ENCODE measurements at regions not wholly inside any gene's neighbourhood (a gene's known extent, or its start where the extent isn't known, plus 50 kb on each side); places are given as distances from the start of the nearest gene placed in this dataset.

DNA sequence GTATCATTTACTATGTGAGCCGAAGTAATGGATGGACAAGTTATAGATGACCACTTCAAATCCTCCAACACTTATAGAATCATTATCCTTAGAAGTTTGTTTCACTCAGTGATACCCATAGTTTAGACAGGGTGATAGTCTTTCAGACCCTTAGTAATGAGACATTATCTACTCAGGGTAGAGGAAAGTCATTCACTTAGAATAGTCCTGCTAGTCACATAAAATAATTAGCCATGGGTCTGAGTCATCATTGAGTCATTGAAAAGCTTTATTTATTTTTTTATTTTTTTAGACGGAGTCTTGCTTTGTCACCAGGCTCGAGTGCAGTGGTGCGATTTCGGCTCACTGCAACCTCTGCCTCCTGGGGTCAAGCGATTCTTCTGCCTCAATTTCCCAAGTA, 321.7 kb upstream of the FSTL5 start:
- TF ChIP-seq, protein P1, sequence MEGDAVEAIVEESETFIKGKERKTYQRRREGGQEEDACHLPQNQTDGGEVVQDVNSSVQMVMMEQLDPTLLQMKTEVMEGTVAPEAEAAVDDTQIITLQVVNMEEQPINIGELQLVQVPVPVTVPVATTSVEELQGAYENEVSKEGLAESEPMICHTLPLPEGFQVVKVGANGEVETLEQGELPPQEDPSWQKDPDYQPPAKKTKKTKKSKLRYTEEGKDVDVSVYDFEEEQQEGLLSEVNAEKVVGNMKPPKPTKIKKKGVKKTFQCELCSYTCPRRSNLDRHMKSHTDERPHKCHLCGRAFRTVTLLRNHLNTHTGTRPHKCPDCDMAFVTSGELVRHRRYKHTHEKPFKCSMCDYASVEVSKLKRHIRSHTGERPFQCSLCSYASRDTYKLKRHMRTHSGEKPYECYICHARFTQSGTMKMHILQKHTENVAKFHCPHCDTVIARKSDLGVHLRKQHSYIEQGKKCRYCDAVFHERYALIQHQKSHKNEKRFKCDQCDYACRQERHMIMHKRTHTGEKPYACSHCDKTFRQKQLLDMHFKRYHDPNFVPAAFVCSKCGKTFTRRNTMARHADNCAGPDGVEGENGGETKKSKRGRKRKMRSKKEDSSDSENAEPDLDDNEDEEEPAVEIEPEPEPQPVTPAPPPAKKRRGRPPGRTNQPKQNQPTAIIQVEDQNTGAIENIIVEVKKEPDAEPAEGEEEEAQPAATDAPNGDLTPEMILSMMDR (IDR thresholded peaks at IDR 0.05), result no peak
- TF ChIP-seq, protein P2, sequence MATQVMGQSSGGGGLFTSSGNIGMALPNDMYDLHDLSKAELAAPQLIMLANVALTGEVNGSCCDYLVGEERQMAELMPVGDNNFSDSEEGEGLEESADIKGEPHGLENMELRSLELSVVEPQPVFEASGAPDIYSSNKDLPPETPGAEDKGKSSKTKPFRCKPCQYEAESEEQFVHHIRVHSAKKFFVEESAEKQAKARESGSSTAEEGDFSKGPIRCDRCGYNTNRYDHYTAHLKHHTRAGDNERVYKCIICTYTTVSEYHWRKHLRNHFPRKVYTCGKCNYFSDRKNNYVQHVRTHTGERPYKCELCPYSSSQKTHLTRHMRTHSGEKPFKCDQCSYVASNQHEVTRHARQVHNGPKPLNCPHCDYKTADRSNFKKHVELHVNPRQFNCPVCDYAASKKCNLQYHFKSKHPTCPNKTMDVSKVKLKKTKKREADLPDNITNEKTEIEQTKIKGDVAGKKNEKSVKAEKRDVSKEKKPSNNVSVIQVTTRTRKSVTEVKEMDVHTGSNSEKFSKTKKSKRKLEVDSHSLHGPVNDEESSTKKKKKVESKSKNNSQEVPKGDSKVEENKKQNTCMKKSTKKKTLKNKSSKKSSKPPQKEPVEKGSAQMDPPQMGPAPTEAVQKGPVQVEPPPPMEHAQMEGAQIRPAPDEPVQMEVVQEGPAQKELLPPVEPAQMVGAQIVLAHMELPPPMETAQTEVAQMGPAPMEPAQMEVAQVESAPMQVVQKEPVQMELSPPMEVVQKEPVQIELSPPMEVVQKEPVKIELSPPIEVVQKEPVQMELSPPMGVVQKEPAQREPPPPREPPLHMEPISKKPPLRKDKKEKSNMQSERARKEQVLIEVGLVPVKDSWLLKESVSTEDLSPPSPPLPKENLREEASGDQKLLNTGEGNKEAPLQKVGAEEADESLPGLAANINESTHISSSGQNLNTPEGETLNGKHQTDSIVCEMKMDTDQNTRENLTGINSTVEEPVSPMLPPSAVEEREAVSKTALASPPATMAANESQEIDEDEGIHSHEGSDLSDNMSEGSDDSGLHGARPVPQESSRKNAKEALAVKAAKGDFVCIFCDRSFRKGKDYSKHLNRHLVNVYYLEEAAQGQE (IDR thresholded peaks at IDR 0.05; ENCODE audit: insufficient read depth in 1 of 2, low read depth in 2 of 2, low read length in 1 of 2), result no peak
- TF ChIP-seq POLR2AphosphoS5 (IDR thresholded peaks at IDR 0.05; ENCODE audit: low read depth, low read length) (no peak), SIN3A (IDR thresholded peaks at IDR 0.05; ENCODE audit: borderline replicate concordance, insufficient read depth, low read depth, low read length) (no peak)

Data from Panc1 (cell line).